K562 (cell line): ENCODE measurements at regions not wholly inside any gene's neighbourhood (a gene's known extent, or its start where the extent isn't known, plus 50 kb on each side); places are given as distances from the start of the nearest gene placed in this dataset.

Experiments
- ATAC-seq: fragments of 200-7000 bp; cut with Tn5 transposase; 3 replicates; pipeline ENCODE4 v1.9.1; 2020; ENCODE audit warnings: moderate library complexity
- BruUV-seq: library from RNA; stranded (reverse); fragments of 400-500 nt; replicated peaks from 2 replicates; lab custom pipeline; 2021; lab: Mats Ljungman, UMichigan
- CTCF ChIA-PET: fragments of 300-600 bp; formaldehyde crosslinking; extraction: SDS; loops from one replicate; lab custom pipeline; 2021; ENCODE audit warnings: low intra/inter-chr PET ratio; lab: Yijun Ruan, JAX
- POLR2A ChIA-PET: fragments of 300-600, 350-650 bp; sonication (Branson Sonifier 250); formaldehyde crosslinking; extraction: SDS; loops from one replicate; lab custom pipeline; 2021; ENCODE audit warnings: antibody characterized with exemption, inconsistent platforms; lab: Yijun Ruan, JAX
- DNase-seq, 4 experiments: peaks; one replicate each; pipeline versions ENCODE4 v3.0.0 to v3.0.0-alpha.2; 2011 to 2018; ENCODE audit warnings: low spot score in 3 of 4, mixed read lengths in 3 of 4; ENCODE audit errors: extremely low read depth in 1 of 4
- FAIRE-seq: peaks from 2 replicates; lab custom pipeline; 2011; peaks lifted over from hg19 to GRCh38; lab: Jason Lieb, UNC
- H2AFZ ChIP-seq: 2 replicates; pipeline ENCODE4 v1.6.0; 2011; ENCODE audit warnings: low read depth, low read length, control low read depth, inconsistent platforms
- H3K27ac ChIP-seq: fragments of 200-600 bp; 3 replicates; pipeline ENCODE4 v1.8.0; 2011; ENCODE audit warnings: low read depth, mild to moderate bottlenecking, control low read depth, inconsistent platforms, low read length, moderate library complexity, mixed read lengths; ENCODE audit errors: extremely low read depth
- H3K27me3 ChIP-seq, 2 experiments: fragments of 300-600 bp in 1 of 2; 2 replicates in 1 of 2; 3 replicates in 1 of 2; pipeline versions ENCODE4 v1.6.0 to v1.8.0; 2011; ENCODE audit warnings: inconsistent platforms in 2 of 2, low read length in 2 of 2, mild to moderate bottlenecking in 1 of 2, mixed read lengths in 1 of 2, moderate library complexity in 1 of 2; ENCODE audit not compliant: control insufficient read depth in 2 of 2, insufficient read depth in 2 of 2
- H3K36me3 ChIP-seq: fragments of 300-600 bp; 3 replicates; pipeline ENCODE4 v1.8.0; 2011; ENCODE audit warnings: mild to moderate bottlenecking, low read length, inconsistent platforms; ENCODE audit not compliant: control insufficient read depth, insufficient read depth
- H3K4me1 ChIP-seq, 2 experiments: fragments of 200-600 bp in 1 of 2; replicated peaks in 1 of 2; 2 replicates in 1 of 2; 3 replicates in 1 of 2; pipeline versions ENCODE4 v1.5.1 to v1.8.0; 2011; ENCODE audit warnings: inconsistent platforms in 2 of 2, low read length in 2 of 2, mild to moderate bottlenecking in 1 of 2, mixed read lengths in 1 of 2, moderate library complexity in 1 of 2; ENCODE audit not compliant: control insufficient read depth in 2 of 2, insufficient read depth in 2 of 2
- H3K4me2 ChIP-seq: 2 replicates; pipeline ENCODE4 v1.6.1; 2011; ENCODE audit warnings: low read length, control low read depth, inconsistent platforms, mixed read lengths; ENCODE audit not compliant: insufficient read depth
- H3K4me3 ChIP-seq: fragments of 200-600 bp; sonication (generic), shearing (Covaris generic); 2 replicates; pipeline ENCODE4 v1.5.1; 2016; ENCODE audit warnings: control low read depth, inconsistent platforms
- H3K79me2 ChIP-seq: fragments of 200-600 bp; 3 replicates; pipeline ENCODE4 v1.8.0; 2011; ENCODE audit warnings: low read length, inconsistent platforms; ENCODE audit not compliant: control insufficient read depth, insufficient read depth
- H3K9ac ChIP-seq, 2 experiments: 2 replicates each; pipeline versions ENCODE4 v1.6.0 to v1.6.1; 2011; ENCODE audit warnings: low read depth in 2 of 2, low read length in 2 of 2, control low read depth in 1 of 2, inconsistent platforms in 1 of 2, mild to moderate bottlenecking in 1 of 2, mixed read lengths in 1 of 2; ENCODE audit not compliant: insufficient read depth in 1 of 2
- H3K9me1 ChIP-seq: one replicate; pipeline ENCODE4 v1.6.0; 2011; ENCODE audit warnings: inconsistent platforms, mild to moderate bottlenecking, low read length, moderate library complexity; ENCODE audit not compliant: control insufficient read depth, insufficient read depth
- H3K9me3 ChIP-seq: replicated peaks from 2 replicates; pipeline ENCODE4 v1.5.1; 2011; ENCODE audit warnings: low read depth, low read length, inconsistent platforms; ENCODE audit not compliant: control insufficient read depth, insufficient read depth
- H4K20me1 ChIP-seq: replicated peaks from 2 replicates; pipeline ENCODE4 v1.6.1; 2011; ENCODE audit warnings: low read length, inconsistent platforms, mixed read lengths; ENCODE audit not compliant: control insufficient read depth, insufficient read depth
- ATF3 ChIP-seq, 2 experiments: fragments of 450-650 bp in 1 of 2; sonication (generic) in 1 of 2; formaldehyde crosslinking in 1 of 2; IDR thresholded peaks in 1 of 2; conservative IDR thresholded peaks in 1 of 2; 2 replicates each; pipeline versions ENCODE4 v1.6.1 to v1.8.1; 2016 to 2023; ENCODE audit warnings: mild to moderate bottlenecking in 2 of 2, moderate library complexity in 2 of 2, inconsistent platforms in 1 of 2, missing genetic modification reagents in 1 of 2
- MIER1 ChIP-seq: fragments of 450-650 bp; IDR thresholded peaks from 2 replicates; pipeline ENCODE4 v1.6.1; 2016; ENCODE audit warnings: antibody characterized with exemption, mild to moderate bottlenecking, low read depth
- MLLT1 ChIP-seq, 2 experiments: fragments of 450-650 bp; IDR thresholded peaks; 2 replicates each; pipeline ENCODE4 v1.6.1; 2016
- PHF20 ChIP-seq: fragments of 450-650 bp; IDR thresholded peaks from 2 replicates; pipeline ENCODE4 v1.6.1; 2018; ENCODE audit not compliant: partially characterized antibody
- RB1 ChIP-seq: fragments of 450-650 bp; IDR thresholded peaks from 2 replicates; pipeline ENCODE4 v1.6.1; 2017; ENCODE audit warnings: low read depth, mild to moderate bottlenecking
- RBBP5 ChIP-seq: fragments of 200-600 bp; sonication (generic); IDR thresholded peaks from 2 replicates; pipeline ENCODE4 v1.6.1; 2012; ENCODE audit warnings: borderline replicate concordance, mild to moderate bottlenecking, low read length, control low read depth, inconsistent platforms; ENCODE audit not compliant: insufficient read depth, poor library complexity, severe bottlenecking
- RBM22 ChIP-seq: fragments of 200-400 bp; formaldehyde crosslinking; IDR thresholded peaks from 2 replicates; pipeline ENCODE4 v1.6.1; 2018; ENCODE audit warnings: low read length, low read depth; ENCODE audit not compliant: poor library complexity, severe bottlenecking
- ZBTB11 ChIP-seq, 3 experiments: fragments of 200-800 bp in 1 of 3; fragments of 250-450 bp in 1 of 3; fragments of 450-650 bp in 1 of 3; sonication (Bioruptor Pico) in 1 of 3; sonication (Bioruptor generic) in 1 of 3; formaldehyde crosslinking in 1 of 3; IDR thresholded peaks; 2 replicates each; pipeline versions ENCODE4 v1.6.1 to v1.8.0; 2016 to 2022; ENCODE audit warnings: mild to moderate bottlenecking in 2 of 3, missing genetic modification characterization in 2 of 3, missing compliant biosample characterization in 1 of 3, moderate library complexity in 1 of 3
- ZBTB17 ChIP-seq: fragments of 450-650 bp; formaldehyde crosslinking; IDR thresholded peaks from 2 replicates; pipeline ENCODE4 v1.4.0; 2020; ENCODE audit warnings: mild to moderate bottlenecking
- ZFP30 ChIP-seq: fragments of 250-450 bp; sonication (Bioruptor Pico); IDR thresholded peaks from 2 replicates; pipeline ENCODE4 v1.8.0; 2022; ENCODE audit warnings: moderate library complexity, mild to moderate bottlenecking, inconsistent platforms, borderline replicate concordance
- ZNF408 ChIP-seq: fragments of 250-450 bp; sonication (Bioruptor Pico); IDR thresholded peaks from 2 replicates; pipeline ENCODE4 v1.4.0; 2020; ENCODE audit warnings: low read depth, mild to moderate bottlenecking, moderate library complexity
- WGBS: fragments of 100-300 bp; shearing (Covaris generic); methylation state at CpG from one replicate; pipeline ENCODE4 v1.1.6; 2016; ENCODE audit warnings: low coverage, mixed read lengths; ENCODE audit not compliant: insufficient coverage; ENCODE audit errors: missing lambda C conversion rate; 5-methylcytosine and 5-hydroxymethylcytosine counted together
- in situ Hi-C: fragments of 300-500 bp; cut with MboI; formaldehyde crosslinking; loops from 4 replicates; pipeline ENCODE4 v1.15.0; 2018; ENCODE audit warnings: inconsistent platforms, mixed read lengths
- intact Hi-C: fragments of 100-400 bp; cut with micrococcal nuclease; formaldehyde crosslinking; loops from 2 replicates; pipeline ENCODE4 v1.14.2; 2022

GRCh38 chr1:55285834-55286233 lies 70.7 kb upstream of the USP24 start:
- no TSS peak for BruUV-seq
- intact Hi-C loops (loop anchor here (2.0 to 10.0 kb wide), 5 partner anchors 53 to 1536 kb away; no protein-coding TSS in a partner anchor), in situ Hi-C loops (loop anchor here (10.0 kb wide), 1 partner anchor 1299 kb away; no protein-coding TSS in a partner anchor)
- POLR2A ChIA-PET, result interaction anchor here (1.5 kb wide), 1 partner anchor 137 kb away, joined by 5 read pairs; no protein-coding TSS in a partner anchor
- ATAC-seq (no peak), DNase-seq (no peak), FAIRE-seq (no peak)
- Histone ChIP-seq H4K20me1 (no peaks in the 10 kb centered on the region), H3K4me1 (no peaks in the 10 kb centered on the region; a peak in 1 of 5 replicates), H3K9ac (no peak overlapping the region), H2AFZ (no peak overlapping the region), H3K4me2 (no peak overlapping the region), H3K9me3 (no peaks in the 10 kb centered on the region), H3K27me3 (peaks cover 27 to 32% of the 10 kb centered on the region in 2 experiments), H3K27ac (no peak overlapping the region), H3K9me1 (no peaks in the 10 kb centered on the region), H3K4me3 (no peak overlapping the region), H3K36me3 (no peaks in the 10 kb centered on the region), H3K79me2 (no peaks in the 10 kb centered on the region)
- 0% methylated on average over 2 of the region's 2 CpGs for WGBS
- CTCF ChIA-PET, result interaction anchor here (0.5 to 2.3 kb wide), 5 partner anchors 52 to 1535 kb away, joined by 3 to 10 read pairs (median 5); no protein-coding TSS in a partner anchor
- no peak for TF ChIP-seq PHF20
- TF ChIP-seq RBBP5, result no peak
- no peak for TF ChIP-seq ZFP30 (CRISPR knock-in tag)
- no peak for TF ChIP-seq ZBTB11 (CRISPR knock-in tag; IDR thresholded peaks at IDR 0.05)
- no peak for TF ChIP-seq RB1
- TF ChIP-seq ZNF408 (CRISPR knock-in tag), result no peak
- no peak for TF ChIP-seq ATF3 (IDR thresholded peaks at IDR 0.05)
- TF ChIP-seq ATF3 (CRISPR knock-in tag; conservative IDR thresholded peaks at IDR 0.05), result no peak
- peak in 1 of 2 experiments; percentile 44; a peak in 1 of 4 replicates for TF ChIP-seq MLLT1 (IDR thresholded peaks at IDR 0.05)
- no peak for TF ChIP-seq MIER1
- TF ChIP-seq ZBTB17, result peak; percentile 81
- no peak for TF ChIP-seq RBM22
